ENCODE measurements at regions not wholly inside any gene's neighbourhood (a gene's known extent, or its start where the extent isn't known, plus 50 kb on each side); places are given as distances from the start of the nearest gene placed in this dataset.

DNA sequence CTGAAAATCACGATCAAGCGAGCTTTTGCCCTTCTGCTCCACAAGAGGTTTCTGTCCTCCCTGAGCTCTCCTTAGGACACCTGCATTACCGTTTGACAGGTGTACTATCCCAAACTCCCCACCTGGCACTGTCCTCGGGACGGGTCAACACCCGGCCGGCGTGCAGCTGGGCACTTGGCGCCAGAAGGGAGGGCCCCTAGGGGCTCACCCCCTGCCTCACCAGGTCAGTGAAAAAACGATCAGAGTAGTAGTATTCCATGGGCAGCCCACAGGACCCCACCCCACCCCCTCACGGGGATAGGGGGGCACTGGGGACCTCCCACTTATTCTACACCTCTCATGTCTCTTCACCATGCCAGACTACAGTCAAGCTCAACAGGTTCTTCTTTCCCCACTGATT is 117.6 kb upstream of the ANKRD30BL start:
- TF ChIP-seq, protein P1, sequence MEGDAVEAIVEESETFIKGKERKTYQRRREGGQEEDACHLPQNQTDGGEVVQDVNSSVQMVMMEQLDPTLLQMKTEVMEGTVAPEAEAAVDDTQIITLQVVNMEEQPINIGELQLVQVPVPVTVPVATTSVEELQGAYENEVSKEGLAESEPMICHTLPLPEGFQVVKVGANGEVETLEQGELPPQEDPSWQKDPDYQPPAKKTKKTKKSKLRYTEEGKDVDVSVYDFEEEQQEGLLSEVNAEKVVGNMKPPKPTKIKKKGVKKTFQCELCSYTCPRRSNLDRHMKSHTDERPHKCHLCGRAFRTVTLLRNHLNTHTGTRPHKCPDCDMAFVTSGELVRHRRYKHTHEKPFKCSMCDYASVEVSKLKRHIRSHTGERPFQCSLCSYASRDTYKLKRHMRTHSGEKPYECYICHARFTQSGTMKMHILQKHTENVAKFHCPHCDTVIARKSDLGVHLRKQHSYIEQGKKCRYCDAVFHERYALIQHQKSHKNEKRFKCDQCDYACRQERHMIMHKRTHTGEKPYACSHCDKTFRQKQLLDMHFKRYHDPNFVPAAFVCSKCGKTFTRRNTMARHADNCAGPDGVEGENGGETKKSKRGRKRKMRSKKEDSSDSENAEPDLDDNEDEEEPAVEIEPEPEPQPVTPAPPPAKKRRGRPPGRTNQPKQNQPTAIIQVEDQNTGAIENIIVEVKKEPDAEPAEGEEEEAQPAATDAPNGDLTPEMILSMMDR (IDR thresholded peaks at IDR 0.05), result no peak
- TF ChIP-seq POLR2A (IDR thresholded peaks at IDR 0.05), result no peak

Measured in heart left ventricle (tissue), 13 donors.